ENCODE measurements at regions not wholly inside any gene's neighbourhood (a gene's known extent, or its start where the extent isn't known, plus 50 kb on each side); places are given as distances from the start of the nearest gene placed in this dataset.

DNA sequence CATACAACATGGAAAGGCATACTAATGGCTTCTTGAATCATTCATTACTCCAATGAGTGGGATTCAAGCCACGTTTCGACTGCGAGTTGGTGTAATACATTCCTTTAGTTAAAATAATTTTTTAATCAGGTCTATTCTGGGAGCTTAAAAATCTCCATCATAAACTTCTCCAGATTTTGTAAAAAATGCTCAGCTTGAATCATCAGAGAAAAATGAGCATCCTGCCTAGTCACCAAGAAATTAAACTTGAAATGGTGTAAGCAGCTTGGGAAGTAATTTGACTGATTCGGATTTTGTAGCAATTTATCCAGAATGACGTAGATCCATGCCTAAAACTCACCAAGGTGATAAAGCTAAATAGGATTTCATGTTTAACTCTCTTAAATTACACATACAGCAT, 165.7 kb downstream of the SLCO4C1 start:
- no peaks in the 10 kb centered on the region for H3K9me3 ChIP-seq (ENCODE audit: low read depth, low read length, poor library complexity, severe bottlenecking)
- intact Hi-C loops (cut with micrococcal nuclease; ENCODE audit: unreplicated experiment) = no loop called here
- ChIA-PET CTCF (no interaction called here), POLR2A (ENCODE audit: low non-redundant PET) (no interaction called here)
- no peaks in the 10 kb centered on the region for H3K36me3 ChIP-seq (ENCODE audit: insufficient read depth, low read length, poor library complexity, severe bottlenecking)
- DNase-seq (ENCODE audit: low spot score) = no peak
- no peak for TF ChIP-seq EZH2 (IDR thresholded peaks at IDR 0.05; ENCODE audit: borderline replicate concordance, low read depth, low read length, poor library complexity, severe bottlenecking)
- TF ChIP-seq, protein P1, sequence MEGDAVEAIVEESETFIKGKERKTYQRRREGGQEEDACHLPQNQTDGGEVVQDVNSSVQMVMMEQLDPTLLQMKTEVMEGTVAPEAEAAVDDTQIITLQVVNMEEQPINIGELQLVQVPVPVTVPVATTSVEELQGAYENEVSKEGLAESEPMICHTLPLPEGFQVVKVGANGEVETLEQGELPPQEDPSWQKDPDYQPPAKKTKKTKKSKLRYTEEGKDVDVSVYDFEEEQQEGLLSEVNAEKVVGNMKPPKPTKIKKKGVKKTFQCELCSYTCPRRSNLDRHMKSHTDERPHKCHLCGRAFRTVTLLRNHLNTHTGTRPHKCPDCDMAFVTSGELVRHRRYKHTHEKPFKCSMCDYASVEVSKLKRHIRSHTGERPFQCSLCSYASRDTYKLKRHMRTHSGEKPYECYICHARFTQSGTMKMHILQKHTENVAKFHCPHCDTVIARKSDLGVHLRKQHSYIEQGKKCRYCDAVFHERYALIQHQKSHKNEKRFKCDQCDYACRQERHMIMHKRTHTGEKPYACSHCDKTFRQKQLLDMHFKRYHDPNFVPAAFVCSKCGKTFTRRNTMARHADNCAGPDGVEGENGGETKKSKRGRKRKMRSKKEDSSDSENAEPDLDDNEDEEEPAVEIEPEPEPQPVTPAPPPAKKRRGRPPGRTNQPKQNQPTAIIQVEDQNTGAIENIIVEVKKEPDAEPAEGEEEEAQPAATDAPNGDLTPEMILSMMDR (conservative IDR thresholded peaks at IDR 0.05; ENCODE audit: low read depth, low read length) = no peak
- no peaks in the 10 kb centered on the region for H3K4me1 ChIP-seq (ENCODE audit: insufficient read depth, low read length, poor library complexity, severe bottlenecking)
- H3K27me3 ChIP-seq (replicated peaks; ENCODE audit: insufficient read depth, low read depth, low read length, poor library complexity) = peaks cover 9% of the 10 kb centered on the region
- H3K27ac ChIP-seq (ENCODE audit: low read depth, low read length, poor library complexity, severe bottlenecking) = no peak overlapping the region
- no peak overlapping the region for H3K4me3 ChIP-seq (ENCODE audit: low read depth, low read length, poor library complexity, severe bottlenecking)
- no TSS peak for BruUV-seq (replicated peaks)

DNA sequence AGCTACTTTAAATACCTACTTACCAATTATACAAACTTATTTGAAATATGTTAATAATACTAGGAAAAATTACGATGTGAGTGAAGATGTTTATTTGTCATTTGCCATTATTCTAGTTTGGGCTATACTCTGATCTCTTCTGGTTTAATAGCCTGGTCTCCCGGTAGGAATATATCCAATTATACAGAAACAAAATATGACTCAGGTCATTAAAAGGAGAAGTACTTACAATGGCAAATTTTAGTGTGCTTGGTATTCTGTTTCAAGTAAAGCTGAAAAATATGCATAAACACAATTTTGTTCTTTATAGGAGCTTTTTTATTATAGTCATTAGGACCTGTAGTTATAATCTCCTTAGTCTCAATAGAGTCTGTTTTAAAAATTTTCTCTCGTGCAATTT, 176.8 kb downstream of the SLCO4C1 start:
- no peak for DNase-seq (ENCODE audit: low spot score)
- Histone ChIP-seq H3K36me3 (ENCODE audit: insufficient read depth, low read length, poor library complexity, severe bottlenecking) (no peaks in the 10 kb centered on the region), H3K4me1 (ENCODE audit: insufficient read depth, low read length, poor library complexity, severe bottlenecking) (no peaks in the 10 kb centered on the region), H3K27ac (ENCODE audit: low read depth, low read length, poor library complexity, severe bottlenecking) (no peak overlapping the region), H3K4me3 (ENCODE audit: low read depth, low read length, poor library complexity, severe bottlenecking) (no peak overlapping the region), H3K27me3 (replicated peaks; ENCODE audit: insufficient read depth, low read depth, low read length, poor library complexity) (peaks cover 27% of the 10 kb centered on the region), H3K9me3 (ENCODE audit: low read depth, low read length, poor library complexity, severe bottlenecking) (no peaks in the 10 kb centered on the region)
- ChIA-PET POLR2A (ENCODE audit: low non-redundant PET) (no interaction called here), CTCF (no interaction called here)
- intact Hi-C loops (cut with micrococcal nuclease; ENCODE audit: unreplicated experiment) = no loop called here
- BruUV-seq (replicated peaks) = no TSS peak
- TF ChIP-seq, protein P1 (conservative IDR thresholded peaks at IDR 0.05; ENCODE audit: low read depth, low read length) = no peak
- TF ChIP-seq EZH2 (IDR thresholded peaks at IDR 0.05; ENCODE audit: borderline replicate concordance, low read depth, low read length, poor library complexity, severe bottlenecking) = no peak

DNA sequence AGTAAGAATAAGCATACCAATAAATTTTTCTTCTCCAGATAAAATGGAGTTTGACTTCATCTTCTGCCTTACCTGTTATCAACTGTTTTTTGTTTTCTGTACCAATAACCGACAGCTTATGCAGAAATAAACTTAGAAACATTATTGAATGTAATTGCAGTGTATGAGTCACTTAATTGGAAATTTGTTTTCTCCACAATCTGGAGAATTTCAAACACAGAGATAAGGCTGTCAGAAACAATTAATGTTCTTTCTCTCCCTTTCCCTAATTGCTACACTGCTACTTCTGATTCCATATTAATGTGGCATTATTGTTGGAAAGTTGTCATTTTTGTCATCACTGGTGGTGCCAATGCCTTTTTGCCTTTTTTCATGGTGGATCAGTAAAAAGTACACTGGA, 180.3 kb downstream of the SLCO4C1 start:
- Histone ChIP-seq H3K4me3 (ENCODE audit: low read depth, low read length, poor library complexity, severe bottlenecking) (no peak overlapping the region), H3K27ac (ENCODE audit: low read depth, low read length, poor library complexity, severe bottlenecking) (no peak overlapping the region), H3K36me3 (ENCODE audit: insufficient read depth, low read length, poor library complexity, severe bottlenecking) (no peaks in the 10 kb centered on the region), H3K27me3 (replicated peaks; ENCODE audit: insufficient read depth, low read depth, low read length, poor library complexity) (peaks cover 8% of the 10 kb centered on the region), H3K9me3 (ENCODE audit: low read depth, low read length, poor library complexity, severe bottlenecking) (no peaks in the 10 kb centered on the region), H3K4me1 (ENCODE audit: insufficient read depth, low read length, poor library complexity, severe bottlenecking) (no peaks in the 10 kb centered on the region)
- TF ChIP-seq, protein P1 (conservative IDR thresholded peaks at IDR 0.05; ENCODE audit: low read depth, low read length) = no peak
- TF ChIP-seq EZH2 (IDR thresholded peaks at IDR 0.05; ENCODE audit: borderline replicate concordance, low read depth, low read length, poor library complexity, severe bottlenecking) = no peak
- intact Hi-C loops (cut with micrococcal nuclease; ENCODE audit: unreplicated experiment) = no loop called here
- CTCF ChIA-PET = no interaction called here
- DNase-seq (ENCODE audit: low spot score) = no peak
- POLR2A ChIA-PET (ENCODE audit: low non-redundant PET) = no interaction called here
- no TSS peak for BruUV-seq (replicated peaks)

All from A673 (cell line).